Fibroblast of mammary gland (primary cell): ENCODE measurements at regions not wholly inside any gene's neighbourhood (a gene's known extent, or its start where the extent isn't known, plus 50 kb on each side); places are given as distances from the start of the nearest gene placed in this dataset.

Experiments used
- DNase-seq: peaks from one replicate; pipeline ENCODE4 v3.0.0-alpha.2; 2010; ENCODE audit warnings: low read depth
- H3K4me3 ChIP-seq: 2 replicates; pipeline ENCODE4 v1.5.1; 2011; ENCODE audit warnings: low read depth, mild to moderate bottlenecking, low read length, moderate library complexity; ENCODE audit not compliant: control insufficient read depth
- TF ChIP-seq, protein P1 (sequence below): conservative IDR thresholded peaks from 2 replicates; pipeline ENCODE4 v1.5.1; 2011; ENCODE audit warnings: low read depth, low read length, inconsistent platforms; ENCODE audit not compliant: control insufficient read depth, insufficient read depth

DNA sequence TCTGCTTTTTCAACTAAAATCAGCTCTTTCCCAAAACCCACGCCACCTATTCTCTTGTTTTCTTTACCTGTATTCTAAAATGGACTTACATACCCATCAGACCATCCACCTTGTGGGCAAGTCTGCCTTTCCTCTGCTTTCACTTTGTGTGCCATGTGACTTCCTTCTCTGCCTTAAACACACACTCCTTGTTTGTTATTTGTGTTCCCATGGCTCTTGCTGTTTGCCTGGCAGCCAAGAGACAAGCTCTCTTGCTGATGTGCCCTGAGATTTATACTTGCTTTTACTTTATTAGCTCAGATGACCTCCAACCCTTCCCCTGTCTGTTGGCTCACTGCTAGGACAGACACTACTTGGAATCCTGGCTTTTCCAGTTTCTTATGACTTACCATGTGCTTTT lies 309.7 kb upstream of the LRRTM4 start:
- no peak for DNase-seq
- TF ChIP-seq, protein P1, sequence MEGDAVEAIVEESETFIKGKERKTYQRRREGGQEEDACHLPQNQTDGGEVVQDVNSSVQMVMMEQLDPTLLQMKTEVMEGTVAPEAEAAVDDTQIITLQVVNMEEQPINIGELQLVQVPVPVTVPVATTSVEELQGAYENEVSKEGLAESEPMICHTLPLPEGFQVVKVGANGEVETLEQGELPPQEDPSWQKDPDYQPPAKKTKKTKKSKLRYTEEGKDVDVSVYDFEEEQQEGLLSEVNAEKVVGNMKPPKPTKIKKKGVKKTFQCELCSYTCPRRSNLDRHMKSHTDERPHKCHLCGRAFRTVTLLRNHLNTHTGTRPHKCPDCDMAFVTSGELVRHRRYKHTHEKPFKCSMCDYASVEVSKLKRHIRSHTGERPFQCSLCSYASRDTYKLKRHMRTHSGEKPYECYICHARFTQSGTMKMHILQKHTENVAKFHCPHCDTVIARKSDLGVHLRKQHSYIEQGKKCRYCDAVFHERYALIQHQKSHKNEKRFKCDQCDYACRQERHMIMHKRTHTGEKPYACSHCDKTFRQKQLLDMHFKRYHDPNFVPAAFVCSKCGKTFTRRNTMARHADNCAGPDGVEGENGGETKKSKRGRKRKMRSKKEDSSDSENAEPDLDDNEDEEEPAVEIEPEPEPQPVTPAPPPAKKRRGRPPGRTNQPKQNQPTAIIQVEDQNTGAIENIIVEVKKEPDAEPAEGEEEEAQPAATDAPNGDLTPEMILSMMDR = no peak
- H3K4me3 ChIP-seq = no peak overlapping the region

DNA sequence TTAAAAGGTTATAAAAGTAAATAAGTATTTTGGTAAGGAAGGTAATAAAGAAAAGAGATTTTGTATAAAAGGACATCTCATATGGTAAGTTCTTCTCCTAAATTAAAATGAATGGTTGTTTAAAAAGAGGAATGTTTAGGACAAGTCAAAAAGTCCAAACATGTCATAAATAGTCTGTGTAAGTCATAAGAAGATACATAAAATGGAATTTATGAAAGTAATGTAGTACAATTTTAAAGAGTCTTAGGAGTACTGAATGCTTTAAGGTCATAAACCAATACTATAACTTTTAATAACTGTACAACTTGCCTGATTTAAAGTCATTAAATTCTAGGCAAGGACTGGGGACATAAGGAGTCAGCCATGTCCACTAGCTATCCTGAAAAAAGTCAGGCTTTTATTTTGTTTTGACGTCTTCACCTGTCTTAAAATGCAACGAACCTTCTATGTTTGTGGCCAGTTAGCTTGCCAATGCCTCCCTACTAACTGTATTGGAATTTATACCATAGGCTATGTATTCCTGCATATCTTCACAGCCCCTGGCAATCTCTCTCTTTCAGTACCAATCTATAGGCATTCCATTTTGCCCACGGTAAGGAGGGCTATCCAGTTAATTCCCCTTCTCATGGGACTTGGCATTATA lies 312.3 kb upstream of the LRRTM4 start:
- no peak overlapping the region for H3K4me3 ChIP-seq
- peak; percentile 5 for DNase-seq
- TF ChIP-seq, protein P1 = no peak

DNA sequence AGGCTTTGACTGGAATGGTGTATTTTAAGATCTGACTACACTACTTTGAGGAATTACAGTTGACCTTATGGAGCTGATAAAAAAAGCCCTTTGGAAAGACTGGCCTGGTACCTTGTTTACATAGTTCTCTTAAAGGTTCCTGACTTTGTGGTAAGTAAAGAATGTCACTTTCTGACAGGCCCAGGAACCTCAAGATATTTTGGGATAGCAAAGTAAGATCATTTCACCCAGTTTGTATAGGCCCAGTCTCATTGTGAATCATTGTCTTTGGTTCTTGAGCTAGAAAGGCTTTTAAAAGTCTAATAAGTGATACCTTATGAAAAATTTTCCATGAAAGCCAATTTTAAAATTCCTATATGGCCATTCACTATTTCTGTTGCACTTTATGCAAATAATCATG lies 316.3 kb upstream of the LRRTM4 start:
- H3K4me3 ChIP-seq = no peak overlapping the region
- DNase-seq = no peak
- TF ChIP-seq, protein P1 = no peak

DNA sequence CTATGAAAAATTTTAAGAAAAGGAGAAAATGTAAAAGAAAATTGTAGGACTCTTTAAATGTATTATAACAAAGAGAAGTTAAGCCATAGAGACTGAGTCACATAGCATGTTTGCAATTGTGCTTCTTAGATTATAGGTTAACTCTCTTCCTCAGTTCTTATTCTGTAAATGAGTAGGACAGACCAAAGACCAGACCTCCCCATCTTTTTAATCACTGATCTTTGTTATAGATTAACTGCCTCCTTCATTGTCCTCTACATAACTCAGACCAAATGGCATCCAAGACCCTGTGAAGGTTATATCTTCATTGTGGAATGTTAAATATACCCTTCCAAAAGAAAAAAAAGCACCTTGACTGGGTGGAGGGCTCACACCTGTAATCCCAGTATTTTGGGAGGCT lies 316.9 kb upstream of the LRRTM4 start:
- H3K4me3 ChIP-seq = no peak overlapping the region
- DNase-seq = no peak
- TF ChIP-seq, protein P1 = no peak

DNA sequence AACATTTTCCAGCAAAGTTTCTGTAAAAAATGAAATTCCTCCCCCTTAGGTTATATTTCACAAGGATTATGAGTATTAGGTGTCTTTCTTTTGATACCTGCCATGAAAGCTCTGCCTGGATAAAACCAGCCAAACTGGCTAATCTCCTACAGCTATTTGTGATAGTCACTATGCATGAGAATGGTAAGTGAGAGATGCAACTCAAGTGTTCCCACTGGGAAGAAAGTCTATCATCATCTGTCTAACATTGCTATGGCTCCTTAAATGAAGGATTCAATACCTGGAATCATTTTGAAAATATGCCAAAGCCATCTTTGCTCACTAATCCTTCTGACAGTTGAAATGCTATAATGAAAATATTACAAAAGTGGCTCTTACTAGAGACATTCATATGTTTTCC lies 339.9 kb upstream of the LRRTM4 start:
- H3K4me3 ChIP-seq = no peak overlapping the region
- TF ChIP-seq, protein P1 = no peak
- no peak for DNase-seq

DNA sequence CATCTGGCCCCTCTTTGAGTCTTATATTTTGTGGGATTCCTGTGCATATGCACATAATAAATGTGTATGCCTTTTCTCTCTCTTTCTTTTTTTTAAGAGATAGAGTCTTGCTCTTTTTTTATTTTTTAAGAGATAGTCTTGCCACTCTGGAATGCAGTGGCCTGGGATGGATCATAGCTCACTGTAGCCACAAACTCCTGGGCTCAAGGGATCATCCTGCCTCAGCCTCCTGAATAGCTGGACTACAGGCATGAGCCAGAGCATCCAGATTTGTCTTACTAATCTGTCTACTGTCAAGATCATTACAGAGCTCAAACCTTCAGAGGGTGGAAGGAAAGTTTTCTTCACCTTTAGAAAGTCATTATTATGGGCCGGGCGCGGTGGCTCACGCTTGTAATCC lies 342.2 kb upstream of the LRRTM4 start:
- TF ChIP-seq, protein P1 = no peak
- H3K4me3 ChIP-seq = no peak overlapping the region
- DNase-seq = no peak

DNA sequence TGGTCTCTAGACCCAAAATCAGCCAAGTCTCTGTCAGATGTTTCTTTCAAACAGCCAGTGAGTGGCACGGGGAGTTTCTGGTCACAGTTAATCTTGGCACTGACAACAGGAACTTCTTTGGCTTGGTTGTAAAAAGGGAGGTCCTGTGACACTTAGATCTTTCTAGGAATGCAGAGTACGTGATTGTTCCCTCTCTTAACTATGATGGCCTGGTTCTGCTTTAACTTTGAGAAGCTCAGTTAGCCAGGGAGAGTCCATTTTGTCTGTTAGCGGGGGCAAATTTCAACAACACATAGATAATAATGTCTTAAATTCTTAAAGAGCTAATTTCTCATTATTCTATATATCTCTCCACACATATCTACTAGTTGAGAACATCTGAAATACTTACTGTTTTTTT lies 344.5 kb upstream of the LRRTM4 start:
- TF ChIP-seq, protein P1 = no peak
- H3K4me3 ChIP-seq = no peak overlapping the region
- DNase-seq = no peak
